ENCODE measurements at regions not wholly inside any gene's neighbourhood (a gene's known extent, or its start where the extent isn't known, plus 50 kb on each side); places are given as distances from the start of the nearest gene placed in this dataset.
"Not testable (repeated sequence)": the region's sequence is repeated elsewhere in the genome, so short reads cannot be mapped to it uniquely, and the experiment has no call there.

- DNase-seq, result no peak
These were observed 964.8 kb upstream of the SLIT2 start for GRCh38 chr4:19286924-19287323.

- DNase-seq, result no peak
These were observed 966.6 kb upstream of the SLIT2 start for GRCh38 chr4:19285146-19285545.

GRCh38 chr4:19278665-19279064, 973.0 kb upstream of the SLIT2 start:
- no peak for DNase-seq

GRCh38 chr4:19266566-19266965, 985.1 kb upstream of the SLIT2 start:
- no peak for DNase-seq

GRCh38 chr4:19262467-19262866, 989.2 kb upstream of the SLIT2 start:
- DNase-seq, result no peak

- DNase-seq, result no peak
These were observed 991.4 kb upstream of the SLIT2 start for GRCh38 chr4:19260346-19260745.

GRCh38 chr4:19259920-19260319, 991.8 kb upstream of the SLIT2 start:
- no peak for DNase-seq

- DNase-seq, result no peak
These were observed 994.9 kb upstream of the SLIT2 start for GRCh38 chr4:19256823-19257222.

GRCh38 chr4:19254486-19254885, 997.2 kb upstream of the SLIT2 start:
- DNase-seq, result no peak

GRCh38 chr4:19248023-19248422, 1003.7 kb upstream of the SLIT2 start:
- no peak for DNase-seq

- DNase-seq, result no peak
These were observed 1009.8 kb upstream of the SLIT2 start for GRCh38 chr4:19241895-19242294.

- no peak for DNase-seq
These were observed 1012.1 kb upstream of the SLIT2 start for GRCh38 chr4:19239565-19239964.

GRCh38 chr4:19236473-19236872, 1015.2 kb upstream of the SLIT2 start:
- no peak for DNase-seq

GRCh38 chr4:19230906-19231545, 1020.7 kb upstream of the SLIT2 start:
- no peak for DNase-seq

GRCh38 chr4:19227701-19228100, 1024.0 kb upstream of the SLIT2 start:
- DNase-seq, result no peak

- no peak for DNase-seq
These were observed 1026.9 kb upstream of the SLIT2 start for GRCh38 chr4:19224820-19225219.

GRCh38 chr4:19216476-19216875, 1035.2 kb upstream of the SLIT2 start:
- no peak for DNase-seq

- no peak for DNase-seq
These were observed 1037.0 kb upstream of the SLIT2 start for GRCh38 chr4:19214591-19215186.

GRCh38 chr4:19213388-19213787, 1038.3 kb upstream of the SLIT2 start:
- no peak for DNase-seq

- DNase-seq, result no peak
These were observed 1045.9 kb upstream of the SLIT2 start for GRCh38 chr4:19205853-19206252.

GRCh38 chr4:19197838-19198237, 1053.9 kb upstream of the SLIT2 start:
- DNase-seq, result not testable (repeated sequence)

- no peak for DNase-seq
These were observed 1056.0 kb upstream of the SLIT2 start for GRCh38 chr4:19195696-19196095.

GRCh38 chr4:19194672-19195071, 1057.0 kb upstream of the SLIT2 start:
- no peak for DNase-seq

- DNase-seq, result no peak
These were observed 1058.3 kb upstream of the SLIT2 start for GRCh38 chr4:19193274-19193981.

Data from activated gamma-delta T cell treated with Interleukin-2 at 50 U/mL for 16 hours (primary cell).